Keratinocyte (primary cell): ENCODE measurements at regions not wholly inside any gene's neighbourhood (a gene's known extent, or its start where the extent isn't known, plus 50 kb on each side); places are given as distances from the start of the nearest gene placed in this dataset.

Experiments
- DNase-seq: peaks from one replicate; pipeline ENCODE4 v3.0.0-alpha.2; 2011; ENCODE audit warnings: low read depth, missing footprints, low spot score
- FAIRE-seq: peaks from 2 replicates; lab custom pipeline; 2011; peaks lifted over from hg19 to GRCh38; lab: Jason Lieb, UNC
- H2AFZ ChIP-seq: 2 replicates; pipeline ENCODE4 v1.6.0; 2012; ENCODE audit warnings: low read length, control low read depth, inconsistent platforms; ENCODE audit not compliant: control insufficient read depth
- H3K27ac ChIP-seq: 2 replicates; pipeline ENCODE4 v1.5.1; 2011; ENCODE audit warnings: low read length; ENCODE audit not compliant: control insufficient read depth, insufficient read depth
- H3K27me3 ChIP-seq: 3 replicates; pipeline ENCODE4 v1.6.0; 2011; ENCODE audit warnings: low read length; ENCODE audit not compliant: control insufficient read depth, insufficient read depth; ENCODE audit errors: extremely low read depth
- H3K36me3 ChIP-seq, 2 experiments: 2 replicates in 1 of 2; 3 replicates in 1 of 2; pipeline ENCODE4 v1.5.1; 2011; ENCODE audit warnings: low read length in 2 of 2, mild to moderate bottlenecking in 1 of 2; ENCODE audit not compliant: control insufficient read depth in 2 of 2, insufficient read depth in 2 of 2; ENCODE audit errors: extremely low read depth in 1 of 2
- H3K4me1 ChIP-seq: 3 replicates; pipeline ENCODE4 v1.5.1; 2011; ENCODE audit warnings: low read length; ENCODE audit not compliant: control insufficient read depth, insufficient read depth; ENCODE audit errors: extremely low read depth
- H3K4me2 ChIP-seq: 3 replicates; pipeline ENCODE4 v1.6.0; 2011; ENCODE audit warnings: low read depth, low read length; ENCODE audit not compliant: control insufficient read depth, insufficient read depth; ENCODE audit errors: extremely low read depth
- H3K4me3 ChIP-seq, 3 experiments: fragments of 200-600 bp in 1 of 3; sonication (generic) in 1 of 3; 2 replicates in 2 of 3; 3 replicates in 1 of 3; pipeline ENCODE4 v1.5.1; 2011 to 2016; ENCODE audit warnings: low read length in 3 of 3, mild to moderate bottlenecking in 3 of 3, control low read depth in 2 of 3, inconsistent platforms in 1 of 3, low read depth in 1 of 3, mixed read lengths in 1 of 3, mixed run types in 1 of 3, moderate library complexity in 1 of 3; ENCODE audit not compliant: control insufficient read depth in 2 of 3, insufficient read depth in 2 of 3; ENCODE audit errors: extremely low read depth in 1 of 3
- H3K79me2 ChIP-seq: 2 replicates; pipeline ENCODE4 v1.6.0; 2012; ENCODE audit warnings: low read length; ENCODE audit not compliant: control insufficient read depth, insufficient read depth
- H3K9ac ChIP-seq: 3 replicates; pipeline ENCODE4 v1.6.0; 2011; ENCODE audit warnings: low read length; ENCODE audit not compliant: control insufficient read depth, insufficient read depth; ENCODE audit errors: extremely low read depth
- H3K9me1 ChIP-seq: 3 replicates; pipeline ENCODE4 v1.6.0; 2011; ENCODE audit warnings: low read length; ENCODE audit not compliant: control insufficient read depth, insufficient read depth; ENCODE audit errors: extremely low read depth
- H3K9me3 ChIP-seq: 2 replicates; pipeline ENCODE4 v1.5.1; 2012; ENCODE audit warnings: low read depth, low read length; ENCODE audit not compliant: control insufficient read depth
- H4K20me1 ChIP-seq: 3 replicates; pipeline ENCODE4 v1.6.0; 2011; ENCODE audit warnings: low read length; ENCODE audit not compliant: control insufficient read depth, insufficient read depth; ENCODE audit errors: extremely low read depth
- CTCF ChIP-seq, 3 experiments: IDR thresholded peaks in 1 of 3; conservative IDR thresholded peaks in 1 of 3; optimal IDR thresholded peaks in 1 of 3; 2 replicates in 2 of 3; 3 replicates in 1 of 3; pipeline versions ENCODE3 to v1.5.1; 2011; ENCODE audit warnings: low read length in 3 of 3, mild to moderate bottlenecking in 3 of 3, moderate library complexity in 2 of 3, control low read depth in 1 of 3, inconsistent platforms in 1 of 3; ENCODE audit not compliant: insufficient read depth in 2 of 3; ENCODE audit errors: extremely low read depth in 1 of 3
- EZH2 ChIP-seq: IDR thresholded peaks from one replicate; pipeline ENCODE4 v1.6.1; 2012; ENCODE audit warnings: inconsistent platforms, mild to moderate bottlenecking, low read length, moderate library complexity
- dilution Hi-C: fragments of 300-500 bp; cut with MboI; formaldehyde crosslinking; loops from one replicate; pipeline ENCODE4 v1.7.0; 2020; ENCODE audit warnings: low sequenced_read_pairs; ENCODE audit not compliant: extremely low pct_ligation_motif_present

DNA sequence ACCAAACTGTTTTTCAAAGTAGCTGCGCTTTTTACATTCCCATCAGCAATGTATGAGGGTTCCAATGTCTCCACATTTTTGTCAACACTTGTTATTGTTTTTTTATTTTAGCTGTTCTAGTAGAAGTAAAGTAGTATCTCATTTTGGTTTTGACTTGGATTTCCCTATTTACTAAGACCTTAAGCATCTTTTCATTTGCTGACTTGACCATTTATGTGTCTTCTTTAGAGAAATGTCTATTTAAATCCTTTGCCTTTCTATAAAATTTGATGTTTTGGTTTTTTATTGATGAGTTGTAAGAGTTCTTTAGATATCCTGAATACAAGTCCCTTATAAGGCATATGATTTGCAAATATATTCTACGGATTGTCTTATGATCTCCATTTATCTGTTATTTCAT is 110.6 kb downstream of the CD164 start:
- Histone ChIP-seq H3K79me2 (no peaks in the 10 kb centered on the region), H4K20me1 (no peaks in the 10 kb centered on the region), H3K4me2 (no peak overlapping the region), H2AFZ (no peak overlapping the region), H3K9ac (no peak overlapping the region), H3K4me3 (no peak overlapping the region), H3K27ac (no peak overlapping the region), H3K9me1 (no peaks in the 10 kb centered on the region), H3K9me3 (no peaks in the 10 kb centered on the region), H3K4me1 (no peaks in the 10 kb centered on the region), H3K36me3 (no peaks in the 10 kb centered on the region), H3K27me3 (no peaks in the 10 kb centered on the region)
- DNase-seq (no peak), FAIRE-seq (no peak)
- dilution Hi-C loops: no loop called here
- TF ChIP-seq CTCF (optimal IDR thresholded peaks at IDR 0.05 in 1 of 3, IDR thresholded peaks at IDR 0.05 in 1 of 3, conservative IDR thresholded peaks at IDR 0.05 in 1 of 3; ENCODE audit: extremely low read depth in 1 of 3, insufficient read depth in 2 of 3, low read length in 3 of 3) (no peak), EZH2 (no peak)

- Histone ChIP-seq H3K4me2 (no peak overlapping the region), H3K9me3 (no peaks in the 10 kb centered on the region), H3K4me3 (no peak overlapping the region), H3K4me1 (no peaks in the 10 kb centered on the region), H3K9me1 (no peaks in the 10 kb centered on the region), H3K79me2 (no peaks in the 10 kb centered on the region), H3K36me3 (no peaks in the 10 kb centered on the region), H3K27ac (no peak overlapping the region), H3K9ac (no peak overlapping the region), H2AFZ (no peak overlapping the region), H4K20me1 (no peaks in the 10 kb centered on the region), H3K27me3 (no peaks in the 10 kb centered on the region)
- no peak for DNase-seq
- FAIRE-seq: no peak
- dilution Hi-C loops: no loop called here
- no peak for TF ChIP-seq CTCF (optimal IDR thresholded peaks at IDR 0.05 in 1 of 3, IDR thresholded peaks at IDR 0.05 in 1 of 3, conservative IDR thresholded peaks at IDR 0.05 in 1 of 3; ENCODE audit: extremely low read depth in 1 of 3, insufficient read depth in 2 of 3, low read length in 3 of 3)
- TF ChIP-seq EZH2: no peak
These were observed 112.2 kb downstream of the CD164 start for GRCh38 chr6:109269953-109270517.
